Thymus (tissue), 11 donors: ENCODE measurements at regions not wholly inside any gene's neighbourhood (a gene's known extent, or its start where the extent isn't known, plus 50 kb on each side); places are given as distances from the start of the nearest gene placed in this dataset.

Source experiments
- DNase-seq, 9 donors: peaks; one replicate each; pipeline ENCODE4 v3.0.0-alpha.2; 2013; ENCODE audit warnings: low spot score in 9 of 9, low read depth in 6 of 9, missing footprints in 1 of 9
- H3K27ac ChIP-seq, 2 donors: one replicate each; pipeline ENCODE4 v1.5.1; 2013; ENCODE audit warnings: control low read depth in 1 of 2, low read depth in 1 of 2, low read length in 1 of 2, mild to moderate bottlenecking in 1 of 2, moderate library complexity in 1 of 2
- H3K27me3 ChIP-seq, 2 donors: one replicate each; pipeline ENCODE4 v1.5.1; 2013; ENCODE audit warnings: low read length in 1 of 2; ENCODE audit not compliant: control insufficient read depth in 2 of 2, insufficient read depth in 1 of 2
- H3K36me3 ChIP-seq, 2 donors: one replicate each; pipeline ENCODE4 v1.5.1; 2013; ENCODE audit warnings: low read length in 1 of 2, mild to moderate bottlenecking in 1 of 2, moderate library complexity in 1 of 2; ENCODE audit not compliant: control insufficient read depth in 2 of 2, insufficient read depth in 2 of 2
- H3K4me1 ChIP-seq, 2 donors: one replicate each; pipeline ENCODE4 v1.5.1; 2013; ENCODE audit warnings: low read length in 2 of 2; ENCODE audit not compliant: control insufficient read depth in 2 of 2, insufficient read depth in 2 of 2
- H3K4me3 ChIP-seq, 2 donors: one replicate each; pipeline ENCODE4 v1.5.1; 2013; ENCODE audit warnings: low read length in 2 of 2, control low read depth in 1 of 2, mild to moderate bottlenecking in 1 of 2
- H3K9me3 ChIP-seq, 2 donors: one replicate each; pipeline ENCODE4 v1.5.1; 2013; ENCODE audit warnings: low read length in 1 of 2, mild to moderate bottlenecking in 1 of 2; ENCODE audit not compliant: control insufficient read depth in 2 of 2, insufficient read depth in 1 of 2
- WGBS: extraction: QIAGEN DNeasy Blood & Tissue Kit; methylation state at CpG from one replicate; pipeline ENCODE4 v1.1.7; 2013; 5-methylcytosine and 5-hydroxymethylcytosine counted together
- donor health status: healthy.

DNA sequence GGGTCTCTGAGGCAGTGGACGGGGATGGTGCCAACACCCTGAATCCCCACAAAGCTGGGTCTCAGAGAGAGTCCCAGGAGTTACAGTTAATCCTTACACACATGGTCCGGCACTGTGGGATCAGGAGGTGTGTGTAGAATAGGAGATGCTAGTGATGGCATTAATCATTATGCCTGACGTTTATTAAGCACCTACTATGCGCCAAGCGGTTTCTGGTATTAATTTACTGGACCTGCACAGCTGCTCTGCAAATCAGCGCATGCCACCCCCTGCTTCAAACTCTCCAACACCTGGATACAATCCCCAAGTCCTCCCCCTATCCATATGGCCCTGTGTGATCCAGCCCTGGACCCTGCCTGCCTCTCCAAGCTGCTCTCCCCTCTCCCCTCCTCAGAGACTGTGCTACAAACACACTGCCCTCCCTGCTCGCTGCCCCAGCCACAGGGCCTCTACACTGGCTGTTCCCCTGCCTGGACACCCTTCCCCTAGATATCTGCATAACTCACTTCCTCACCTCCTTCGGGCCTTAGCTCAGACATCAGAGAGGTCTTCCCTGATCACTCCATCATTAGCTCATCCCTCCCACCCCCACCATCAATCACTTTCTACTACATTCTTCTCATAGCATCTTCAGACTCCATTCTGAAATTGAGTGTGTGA lies 86.0 kb downstream of the RFLNA start:
- no peaks in the 10 kb centered on the region for H3K27me3 ChIP-seq
- DNase-seq: no peak
- no peaks in the 10 kb centered on the region for H3K9me3 ChIP-seq
- H3K4me1 ChIP-seq: peaks cover 0 to 4% of the 10 kb centered on the region in 2 donors
- H3K36me3 ChIP-seq: peaks cover 84 to 86% of the 10 kb centered on the region in 2 donors
- WGBS: 70% methylated on average over 8 of the region's 8 CpGs
- no peak overlapping the region for H3K4me3 ChIP-seq
- H3K27ac ChIP-seq: no peak overlapping the region

DNA sequence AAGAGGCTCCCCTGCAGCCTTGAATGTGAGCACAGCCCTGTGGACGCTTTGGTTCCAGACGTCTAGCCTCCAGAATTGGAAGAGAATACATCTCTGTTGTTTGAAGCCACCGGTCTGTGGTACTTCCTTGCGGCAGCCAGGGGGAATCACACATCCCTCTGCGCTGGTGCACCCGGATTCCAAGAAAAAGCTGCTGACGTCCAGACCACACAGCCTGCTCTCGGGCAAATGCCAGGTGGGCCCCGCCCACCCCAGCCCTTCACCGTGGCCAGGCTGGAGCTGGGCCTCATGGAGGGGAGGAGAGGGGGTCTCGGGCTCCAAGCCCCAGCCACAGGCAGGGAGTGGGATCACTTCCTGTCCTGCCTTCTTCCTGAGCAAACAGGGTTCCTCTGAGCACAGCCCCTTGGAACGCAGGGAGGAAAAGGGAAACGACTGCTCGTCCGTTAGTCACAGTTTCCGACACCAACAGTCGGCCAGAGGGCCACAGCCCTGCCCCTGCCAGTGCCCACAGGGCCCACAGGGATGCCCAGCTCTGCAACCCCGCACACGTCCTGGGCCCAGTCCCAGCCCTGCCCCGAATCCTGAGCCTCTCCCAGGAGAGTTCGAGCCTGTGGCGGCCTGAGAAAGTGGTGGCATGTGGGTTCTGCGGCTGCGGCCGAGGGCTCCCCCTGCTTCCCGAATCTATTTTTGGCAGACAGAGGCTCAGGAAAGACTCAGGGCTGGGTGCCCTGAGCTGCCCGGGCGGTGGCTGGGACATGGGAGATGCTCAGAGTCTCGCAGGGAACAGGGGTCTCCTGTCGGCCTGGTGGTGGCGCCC lies 85.3 kb downstream of the RFLNA start:
- peaks cover 82 to 84% of the 10 kb centered on the region in 2 donors for H3K36me3 ChIP-seq
- DNase-seq: no peak
- H3K4me3 ChIP-seq: no peak overlapping the region
- 61% methylated on average over 31 of the region's 31 CpGs for WGBS
- H3K4me1 ChIP-seq: peaks cover 0 to 4% of the 10 kb centered on the region in 2 donors
- H3K9me3 ChIP-seq: no peaks in the 10 kb centered on the region
- peak overlapping the region in 1 of 2 donors; percentile 40 for H3K27ac ChIP-seq
- H3K27me3 ChIP-seq: no peaks in the 10 kb centered on the region

DNA sequence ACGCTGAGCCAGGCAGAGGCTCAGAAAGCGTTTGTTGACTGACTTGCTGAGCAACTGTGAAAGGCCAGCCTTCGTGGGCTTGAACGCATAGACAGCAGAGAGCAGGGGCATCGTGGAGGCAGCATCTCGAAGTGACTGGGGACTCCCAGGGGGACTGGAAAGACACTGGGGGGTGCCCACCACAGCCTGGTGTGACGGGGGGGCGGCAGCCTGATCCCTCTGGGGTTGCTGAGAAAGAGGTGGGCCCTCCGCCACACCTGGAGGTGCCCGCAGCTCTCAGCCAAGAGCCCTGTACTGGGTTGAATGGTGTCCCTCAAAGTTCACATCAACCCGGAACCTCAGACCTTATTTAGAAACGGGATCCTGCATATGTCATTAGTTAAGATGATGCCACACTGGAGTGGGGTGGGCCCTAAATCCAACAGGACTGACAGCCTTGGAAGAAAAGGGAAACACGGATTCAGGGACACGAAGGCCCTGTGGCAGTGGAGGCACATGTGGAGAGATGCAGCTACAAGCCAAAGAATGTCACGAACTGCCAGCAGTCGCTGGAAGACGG lies 84.6 kb downstream of the RFLNA start:
- H3K9me3 ChIP-seq: no peaks in the 10 kb centered on the region
- H3K27ac ChIP-seq: no peak overlapping the region
- H3K4me1 ChIP-seq: peaks cover 0 to 4% of the 10 kb centered on the region in 2 donors
- H3K27me3 ChIP-seq: no peaks in the 10 kb centered on the region
- 96% methylated on average over 17 of the region's 17 CpGs for WGBS
- H3K36me3 ChIP-seq: peaks cover 80 to 83% of the 10 kb centered on the region in 2 donors
- H3K4me3 ChIP-seq: no peak overlapping the region
- no peak for DNase-seq

DNA sequence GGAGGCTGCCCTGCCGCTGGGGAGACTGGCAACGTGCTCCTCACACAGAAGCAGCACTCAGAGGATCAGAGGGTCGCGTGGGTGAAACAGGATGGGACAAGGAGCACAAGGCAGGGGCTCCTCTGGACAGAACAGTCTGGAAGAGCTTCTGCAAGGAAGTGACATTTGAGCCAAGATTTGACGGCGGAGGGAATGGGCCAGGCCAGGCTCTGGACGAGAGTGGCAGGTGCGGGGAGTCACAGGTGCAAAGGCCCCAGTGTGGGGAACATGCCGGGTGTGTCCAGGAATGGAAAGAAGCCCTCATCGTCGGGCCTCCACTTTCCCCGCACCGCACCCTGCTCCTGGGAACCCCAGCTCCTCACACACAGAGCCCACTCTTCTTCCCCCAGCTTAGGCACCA lies 84.0 kb downstream of the RFLNA start:
- WGBS: 94% methylated on average over 13 of the region's 13 CpGs
- peaks cover 0 to 4% of the 10 kb centered on the region in 2 donors for H3K4me1 ChIP-seq
- no peaks in the 10 kb centered on the region for H3K27me3 ChIP-seq
- H3K4me3 ChIP-seq: no peak overlapping the region
- DNase-seq: no peak
- no peaks in the 10 kb centered on the region for H3K9me3 ChIP-seq
- H3K27ac ChIP-seq: no peak overlapping the region
- H3K36me3 ChIP-seq: peaks cover 80 to 83% of the 10 kb centered on the region in 2 donors

DNA sequence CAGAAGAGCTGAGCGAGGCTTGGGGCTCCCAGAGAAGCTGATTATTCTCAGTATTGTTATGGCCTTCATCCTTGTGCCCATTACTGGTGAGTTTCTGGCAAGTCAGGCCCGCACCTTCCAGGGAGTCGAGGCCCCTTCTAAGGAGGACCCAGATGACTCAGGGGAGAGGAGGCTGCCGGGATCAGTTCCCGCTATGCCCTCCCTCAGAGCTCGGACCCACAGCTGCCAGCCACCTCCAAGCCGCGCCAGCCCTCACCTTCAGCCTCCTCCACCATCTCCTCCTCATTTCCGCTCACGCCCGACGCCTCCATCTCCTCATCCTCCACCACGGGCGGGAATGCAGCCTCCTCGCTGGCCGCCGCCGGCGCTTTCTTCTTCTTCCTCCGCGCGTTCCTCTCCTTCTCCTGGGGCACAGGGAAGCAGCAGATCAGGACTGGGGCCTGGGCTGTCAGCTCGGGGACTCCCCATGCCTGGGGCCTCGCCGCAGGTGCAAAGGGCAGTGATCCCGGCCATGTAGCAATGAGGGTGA lies 83.2 kb downstream of the RFLNA start:
- H3K27ac ChIP-seq: no peak overlapping the region
- DNase-seq: no peak
- H3K4me1 ChIP-seq: peaks cover 0 to 4% of the 10 kb centered on the region in 2 donors
- no peaks in the 10 kb centered on the region for H3K27me3 ChIP-seq
- no peaks in the 10 kb centered on the region for H3K9me3 ChIP-seq
- 98% methylated on average over 26 of the region's 26 CpGs for WGBS
- peaks cover 75 to 77% of the 10 kb centered on the region in 2 donors for H3K36me3 ChIP-seq
- no peak overlapping the region for H3K4me3 ChIP-seq

DNA sequence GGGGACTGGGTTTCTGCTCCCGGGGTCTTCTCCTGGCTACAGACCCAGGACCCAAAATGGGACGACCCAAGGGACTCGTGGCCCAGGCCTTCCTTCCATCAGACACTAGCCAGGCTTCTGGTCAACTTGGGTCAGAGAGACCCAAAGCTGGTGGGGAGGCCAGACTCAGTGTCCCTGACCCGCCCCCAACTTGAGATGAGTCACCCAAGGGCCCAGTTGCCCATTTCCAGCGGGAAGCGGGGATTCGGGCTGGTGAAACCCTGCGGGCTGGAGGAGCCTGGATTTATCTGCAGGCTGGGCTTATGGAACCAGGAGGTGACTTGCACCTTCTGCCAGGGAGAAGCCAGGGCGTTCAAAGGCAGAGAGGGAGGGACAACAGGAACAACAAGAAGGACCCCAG lies 81.5 kb downstream of the RFLNA start:
- Histone ChIP-seq H3K27me3 (no peaks in the 10 kb centered on the region), H3K4me3 (no peak overlapping the region), H3K36me3 (peaks cover 77 to 78% of the 10 kb centered on the region in 2 donors), H3K9me3 (no peaks in the 10 kb centered on the region), H3K4me1 (peaks cover 0 to 2% of the 10 kb centered on the region in 2 donors), H3K27ac (no peak overlapping the region)
- 96% methylated on average over 9 of the region's 9 CpGs for WGBS
- no peak for DNase-seq

DNA sequence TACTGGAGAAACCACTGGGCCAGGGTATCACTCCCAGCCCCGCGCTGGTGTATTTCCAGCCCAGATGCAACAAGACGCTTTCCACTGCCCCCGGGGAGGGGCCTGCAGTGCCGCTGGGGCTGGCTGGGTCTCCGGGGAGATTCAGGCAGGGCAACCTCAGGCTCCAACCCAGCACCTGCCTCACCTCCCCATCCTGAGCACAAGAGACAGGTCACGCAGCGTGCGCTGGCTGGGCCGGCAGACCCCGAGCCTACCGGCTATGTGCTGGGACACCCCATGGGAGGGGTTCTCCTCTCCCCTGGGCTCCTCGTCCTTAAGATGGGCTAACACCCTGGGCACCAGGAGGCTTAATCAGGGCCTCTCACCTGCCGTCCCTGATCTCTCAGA lies 80.9 kb downstream of the RFLNA start:
- H3K27ac ChIP-seq: no peak overlapping the region
- no peaks in the 10 kb centered on the region for H3K4me1 ChIP-seq
- DNase-seq: no peak
- no peak overlapping the region for H3K4me3 ChIP-seq
- 94% methylated on average over 14 of the region's 14 CpGs for WGBS
- H3K36me3 ChIP-seq: peaks cover 82 to 83% of the 10 kb centered on the region in 2 donors
- no peaks in the 10 kb centered on the region for H3K27me3 ChIP-seq
- H3K9me3 ChIP-seq: no peaks in the 10 kb centered on the region

DNA sequence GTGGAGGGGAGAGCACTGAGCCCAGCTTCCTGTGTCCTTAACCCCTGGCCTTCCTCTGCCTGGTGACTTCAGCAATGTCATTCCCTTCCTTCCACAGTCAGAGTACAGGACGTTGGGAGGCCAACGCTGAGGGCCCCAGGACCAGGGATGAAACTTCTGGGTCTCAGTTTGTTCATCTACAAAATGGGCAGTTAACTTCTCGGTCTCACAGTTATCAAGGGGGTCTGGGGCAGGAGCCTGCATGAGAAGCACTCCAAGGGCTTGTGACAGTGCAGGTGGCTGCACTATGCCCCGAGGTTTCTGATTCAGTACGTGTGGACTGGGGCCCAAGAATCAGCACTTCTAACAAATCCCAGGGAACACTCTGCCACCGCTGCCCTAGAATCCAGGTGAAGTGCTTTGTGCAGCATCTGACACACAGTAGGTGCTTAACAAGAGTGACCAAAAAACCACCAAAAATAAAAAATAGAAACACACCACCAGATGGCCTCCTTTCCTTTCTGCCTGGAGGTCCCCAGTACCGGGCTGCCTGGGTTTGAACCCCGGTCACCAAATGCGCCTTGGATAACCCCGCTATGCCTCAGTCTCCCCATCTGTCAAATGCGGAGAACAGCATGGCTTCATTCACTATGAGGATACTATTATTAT lies 80.4 kb downstream of the RFLNA start:
- no peaks in the 10 kb centered on the region for H3K4me1 ChIP-seq
- no peaks in the 10 kb centered on the region for H3K27me3 ChIP-seq
- DNase-seq: no peak
- WGBS: 98% methylated on average over 11 of the region's 11 CpGs
- H3K9me3 ChIP-seq: no peaks in the 10 kb centered on the region
- no peak overlapping the region for H3K27ac ChIP-seq
- H3K36me3 ChIP-seq: peaks cover 83 to 85% of the 10 kb centered on the region in 2 donors
- H3K4me3 ChIP-seq: no peak overlapping the region
